CD14-positive monocyte (primary cell): ENCODE measurements at regions not wholly inside any gene's neighbourhood (a gene's known extent, or its start where the extent isn't known, plus 50 kb on each side); places are given as distances from the start of the nearest gene placed in this dataset.
A peak's percentile ranks its signal among the peaks of the same experiment; 100 is the strongest.

Experiments used
- DNase-seq, 3 donors: peaks; one replicate each; pipeline ENCODE4 v3.0.0-alpha.2; 2011 to 2022
- H2AFZ ChIP-seq: 2 replicates; pipeline ENCODE4 v1.6.0; 2012; ENCODE audit warnings: mild to moderate bottlenecking, low read depth, low read length, inconsistent platforms; ENCODE audit not compliant: insufficient read depth, poor library complexity, severe bottlenecking
- H3K27ac ChIP-seq, 2 donors: 1 replicate in 1 of 2; 2 replicates in 1 of 2; pipeline ENCODE4 v1.5.1; 2012 to 2013; ENCODE audit warnings: low read length in 2 of 2, control low read depth in 1 of 2, inconsistent platforms in 1 of 2, low read depth in 1 of 2, mild to moderate bottlenecking in 1 of 2
- H3K27me3 ChIP-seq, 2 donors: one replicate each; pipeline versions ENCODE4 v1.6.0 to v1.6.1; 2011 to 2013; ENCODE audit warnings: low read length in 2 of 2; ENCODE audit not compliant: control insufficient read depth in 2 of 2, insufficient read depth in 2 of 2
- H3K36me3 ChIP-seq, 2 donors: replicated peaks in 1 of 2; 1 replicate in 1 of 2; 2 replicates in 1 of 2; pipeline versions ENCODE4 v1.5.1 to v1.6.1; 2012 to 2013; ENCODE audit warnings: low read length in 2 of 2, control low read depth in 1 of 2, inconsistent platforms in 1 of 2, mild to moderate bottlenecking in 1 of 2; ENCODE audit not compliant: insufficient read depth in 2 of 2, control insufficient read depth in 1 of 2
- H3K4me1 ChIP-seq, 2 donors: 1 replicate in 1 of 2; 2 replicates in 1 of 2; pipeline versions ENCODE4 v1.5.1 to v1.6.1; 2012 to 2013; ENCODE audit warnings: low read length in 2 of 2, control low read depth in 1 of 2, inconsistent platforms in 1 of 2, mild to moderate bottlenecking in 1 of 2, moderate library complexity in 1 of 2; ENCODE audit not compliant: insufficient read depth in 2 of 2, control insufficient read depth in 1 of 2
- H3K4me2 ChIP-seq: replicated peaks from 2 replicates; pipeline ENCODE3; 2012; ENCODE audit warnings: low read length, moderate library complexity, mild to moderate bottlenecking; ENCODE audit not compliant: poor library complexity, severe bottlenecking; ENCODE audit errors: extremely low read depth
- H3K4me3 ChIP-seq, 3 experiments: fragments of 200-600 bp in 1 of 3; sonication (generic) in 1 of 3; replicated peaks in 1 of 3; 1 replicate in 2 of 3; 2 replicates in 1 of 3; pipeline ENCODE4 v1.5.1; 2011 to 2013; ENCODE audit warnings: low read length in 3 of 3, mild to moderate bottlenecking in 3 of 3, control low read depth in 2 of 3, low read depth in 2 of 3, inconsistent platforms in 1 of 3, moderate library complexity in 1 of 3
- H3K79me2 ChIP-seq: 2 replicates; pipeline ENCODE4 v1.6.0; 2012; ENCODE audit warnings: mild to moderate bottlenecking, control low read depth, inconsistent platforms, low read length, moderate library complexity; ENCODE audit not compliant: insufficient read depth
- H3K9ac ChIP-seq: 2 replicates; pipeline ENCODE4 v1.6.0; 2017; ENCODE audit warnings: low read length, mild to moderate bottlenecking; ENCODE audit not compliant: insufficient read depth, poor library complexity, severe bottlenecking
- H3K9me3 ChIP-seq, 2 donors: replicated peaks in 1 of 2; 1 replicate in 1 of 2; 2 replicates in 1 of 2; pipeline versions ENCODE4 v1.5.1 to v1.6.1; 2012 to 2013; ENCODE audit warnings: low read length in 2 of 2, control low read depth in 1 of 2; ENCODE audit not compliant: control insufficient read depth in 1 of 2, insufficient read depth in 1 of 2
- H4K20me1 ChIP-seq: 2 replicates; pipeline ENCODE4 v1.6.0; 2012; ENCODE audit warnings: mild to moderate bottlenecking, low read length, control low read depth, moderate library complexity; ENCODE audit not compliant: insufficient read depth
- H3K27ac Mint-ChIP-seq, 7 donors: one replicate each; pipeline ENCODE4 v1.8.0; 2020; ENCODE audit warnings: mild to moderate bottlenecking in 7 of 7, mixed read lengths in 7 of 7, moderate library complexity in 6 of 7, inconsistent platforms in 2 of 7
- H3K27me3 Mint-ChIP-seq, 3 donors: one replicate each; pipeline ENCODE4 v1.8.0; 2021 to 2022; ENCODE audit warnings: low read depth in 3 of 3, mild to moderate bottlenecking in 3 of 3, mixed read lengths in 3 of 3, moderate library complexity in 3 of 3, inconsistent platforms in 1 of 3
- H3K36me3 Mint-ChIP-seq, 2 donors: one replicate each; pipeline ENCODE4 v1.8.0; 2020; ENCODE audit warnings: mixed read lengths in 2 of 2, inconsistent platforms in 1 of 2, mild to moderate bottlenecking in 1 of 2
- H3K4me1 Mint-ChIP-seq: one replicate; pipeline ENCODE4 v1.8.0; 2020; ENCODE audit warnings: mild to moderate bottlenecking, mixed read lengths
- H3K4me3 Mint-ChIP-seq, 2 donors: one replicate each; pipeline ENCODE4 v1.8.0; 2020; ENCODE audit warnings: mild to moderate bottlenecking in 2 of 2, mixed read lengths in 2 of 2, moderate library complexity in 1 of 2
- H3K9me3 Mint-ChIP-seq, 7 donors: one replicate each; pipeline ENCODE4 v1.8.0; 2020 to 2022; ENCODE audit warnings: mixed read lengths in 7 of 7, mild to moderate bottlenecking in 6 of 7, moderate library complexity in 6 of 7, inconsistent platforms in 2 of 7
- WGBS: methylation state at CpG from one replicate; pipeline ENCODE4 v1.1.5; 2013; ENCODE audit warnings: missing lambda C conversion rate; ENCODE audit not compliant: insufficient coverage; 5-methylcytosine and 5-hydroxymethylcytosine counted together
- intact Hi-C, 2 donors: fragments of 100-400 bp; cut with micrococcal nuclease; formaldehyde crosslinking; loops; one replicate each; pipeline versions ENCODE4 v1.15.0 to v1.15.1; 2023
- TF ChIP-seq, protein P1 (sequence below): fragments of 200-600 bp; IDR thresholded peaks from one replicate; pipeline ENCODE4 v1.8.0; 2022; ENCODE audit warnings: antibody characterized with exemption, mild to moderate bottlenecking

DNA sequence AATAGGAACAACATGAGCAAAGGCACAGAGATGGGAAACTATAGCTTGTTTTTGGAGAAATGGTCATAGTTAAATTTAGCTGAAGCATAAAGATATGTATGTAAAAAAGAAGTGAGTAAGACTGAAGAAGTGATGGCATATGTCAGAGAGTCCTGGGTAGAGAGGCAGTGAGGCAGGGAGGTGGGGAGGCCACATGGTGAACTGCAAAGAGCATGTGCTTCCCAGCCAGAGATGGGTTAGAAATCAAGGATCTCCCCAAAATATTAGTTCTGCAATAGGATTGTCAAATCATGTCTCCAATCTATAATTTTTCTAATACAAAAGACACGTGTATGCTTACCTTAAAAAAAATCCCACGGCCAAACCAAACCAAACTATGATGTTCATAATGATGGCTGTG is 82.1 kb upstream of the STXBP6 start:
- intact Hi-C loops = no loop called here
- H3K9me3 Mint-ChIP-seq = peaks cover 0 to 3% (median 0%) of the 10 kb centered on the region in 7 donors

DNA sequence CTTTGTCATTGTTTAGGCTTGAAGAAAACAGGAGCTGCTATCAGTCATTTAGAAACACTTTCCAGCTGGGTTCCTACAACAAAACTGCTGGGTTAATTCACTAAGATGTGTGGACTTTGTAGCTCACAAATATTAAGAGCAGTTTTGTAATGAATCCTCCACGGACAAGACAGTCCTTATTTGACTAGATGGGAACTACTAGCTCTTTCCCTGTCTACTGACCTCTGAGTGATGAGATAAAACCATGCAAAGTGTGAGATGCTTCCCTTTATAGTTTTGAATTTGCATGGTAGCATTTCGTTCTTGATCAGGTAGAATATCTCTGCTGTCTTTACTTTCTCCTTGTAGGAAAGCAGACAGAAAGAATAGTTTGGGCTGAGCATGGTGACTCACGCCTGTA is 72.9 kb upstream of the STXBP6 start:
- Histone ChIP-seq H3K79me2 (no peaks in the 10 kb centered on the region), H3K9me3 (no peaks in the 10 kb centered on the region), H3K36me3 (no peaks in the 10 kb centered on the region), H4K20me1 (no peaks in the 10 kb centered on the region), H2AFZ (no peak overlapping the region), H3K4me3 (no peak overlapping the region), H3K4me1 (peaks cover 4 to 11% of the 10 kb centered on the region in 2 donors), H3K9ac (no peak overlapping the region), H3K27ac (no peak overlapping the region), H3K27me3 (no peaks in the 10 kb centered on the region), H3K4me2 (no peak overlapping the region)
- intact Hi-C loops = no loop called here
- Mint-ChIP-seq H3K4me1 (peaks cover 7% of the 10 kb centered on the region), H3K27me3 (peaks cover 0 to 6% (median 3%) of the 10 kb centered on the region in 3 donors), H3K4me3 (no peak overlapping the region), H3K36me3 (no peaks in the 10 kb centered on the region), H3K9me3 (peaks cover 0 to 5% (median 0%) of the 10 kb centered on the region in 7 donors), H3K27ac (no peak overlapping the region)
- WGBS = no CpG with 5 or more reads among the region's 3 CpGs
- TF ChIP-seq, protein P1, sequence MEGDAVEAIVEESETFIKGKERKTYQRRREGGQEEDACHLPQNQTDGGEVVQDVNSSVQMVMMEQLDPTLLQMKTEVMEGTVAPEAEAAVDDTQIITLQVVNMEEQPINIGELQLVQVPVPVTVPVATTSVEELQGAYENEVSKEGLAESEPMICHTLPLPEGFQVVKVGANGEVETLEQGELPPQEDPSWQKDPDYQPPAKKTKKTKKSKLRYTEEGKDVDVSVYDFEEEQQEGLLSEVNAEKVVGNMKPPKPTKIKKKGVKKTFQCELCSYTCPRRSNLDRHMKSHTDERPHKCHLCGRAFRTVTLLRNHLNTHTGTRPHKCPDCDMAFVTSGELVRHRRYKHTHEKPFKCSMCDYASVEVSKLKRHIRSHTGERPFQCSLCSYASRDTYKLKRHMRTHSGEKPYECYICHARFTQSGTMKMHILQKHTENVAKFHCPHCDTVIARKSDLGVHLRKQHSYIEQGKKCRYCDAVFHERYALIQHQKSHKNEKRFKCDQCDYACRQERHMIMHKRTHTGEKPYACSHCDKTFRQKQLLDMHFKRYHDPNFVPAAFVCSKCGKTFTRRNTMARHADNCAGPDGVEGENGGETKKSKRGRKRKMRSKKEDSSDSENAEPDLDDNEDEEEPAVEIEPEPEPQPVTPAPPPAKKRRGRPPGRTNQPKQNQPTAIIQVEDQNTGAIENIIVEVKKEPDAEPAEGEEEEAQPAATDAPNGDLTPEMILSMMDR = no peak
- no peak for DNase-seq

More for the DNA sequence above, 82.1 kb upstream of the STXBP6 start:
- Mint-ChIP-seq H3K4me3 (peak overlapping the region in 1 of 2 donors; percentile 82), H3K27ac (no peak overlapping the region), H3K27me3 (peaks cover 32 to 40% (median 34%) of the 10 kb centered on the region in 3 donors), H3K4me1 (peaks cover 7% of the 10 kb centered on the region), H3K36me3 (no peaks in the 10 kb centered on the region)
- Histone ChIP-seq H3K36me3 (no peaks in the 10 kb centered on the region), H3K4me2 (no peak overlapping the region), H3K4me1 (peaks cover 5 to 6% of the 10 kb centered on the region in 2 donors), H4K20me1 (no peaks in the 10 kb centered on the region), H3K27me3 (peaks cover 18 to 26% of the 10 kb centered on the region in 2 donors), H3K9me3 (no peaks in the 10 kb centered on the region), H3K79me2 (no peaks in the 10 kb centered on the region), H3K4me3 (no peak overlapping the region), H2AFZ (no peak overlapping the region), H3K9ac (no peak overlapping the region), H3K27ac (no peak overlapping the region)
- WGBS = no CpG with 5 or more reads among the region's 2 CpGs
- TF ChIP-seq, protein P1 = no peak
- DNase-seq = no peak
